ENCODE measurements at regions not wholly inside any gene's neighbourhood (a gene's known extent, or its start where the extent isn't known, plus 50 kb on each side); places are given as distances from the start of the nearest gene placed in this dataset.

- no peak for TF ChIP-seq CTCF (conservative IDR thresholded peaks at IDR 0.05; ENCODE audit: low read depth in 2 of 2)
- TF ChIP-seq REST (IDR thresholded peaks at IDR 0.05; ENCODE audit: unreplicated experiment): no peak
- no peak for TF ChIP-seq ZNF462 (CRISPR knock-in tag; IDR thresholded peaks at IDR 0.05)
- no peak for TF ChIP-seq CREB1 (CRISPR knock-in tag; IDR thresholded peaks at IDR 0.05; ENCODE audit: low read depth)
Observed at GRCh38 chr7:30231271-30231670, 53.1 kb upstream of the ZNRF2 start.

Measured in GM23338 (cell line).